ENCODE measurements at regions not wholly inside any gene's neighbourhood (a gene's known extent, or its start where the extent isn't known, plus 50 kb on each side); places are given as distances from the start of the nearest gene placed in this dataset.

DNA sequence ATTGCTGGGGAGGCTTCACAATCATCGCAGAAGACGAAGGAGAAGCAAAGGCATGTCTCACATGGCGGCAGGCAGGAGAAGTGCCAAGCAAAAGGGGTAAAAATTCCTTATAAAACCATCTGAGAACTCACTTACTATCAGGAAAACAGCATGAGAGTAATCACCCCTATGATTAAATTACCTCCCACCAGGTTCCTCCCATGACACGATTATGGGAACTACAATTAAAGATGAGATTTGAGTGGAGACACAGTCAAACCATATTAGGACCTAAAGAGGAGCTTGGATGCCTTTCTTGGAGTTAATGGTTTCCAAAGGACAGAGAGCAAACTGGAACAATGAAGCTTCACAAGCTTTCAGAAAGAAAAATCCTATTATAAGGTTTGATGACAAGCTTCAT lies 168.4 kb upstream of the SMARCAD1 start:
- TF ChIP-seq CTCF (IDR thresholded peaks at IDR 0.05; ENCODE audit: low read length), result no peak
- no peak for TF ChIP-seq EZH2 (IDR thresholded peaks at IDR 0.05; ENCODE audit: borderline replicate concordance, low read length)

Data from OCI-LY1 (cell line).